H1 (cell line): ENCODE measurements at regions not wholly inside any gene's neighbourhood (a gene's known extent, or its start where the extent isn't known, plus 50 kb on each side); places are given as distances from the start of the nearest gene placed in this dataset.
"Not testable (repeated sequence)": the region's sequence is repeated elsewhere in the genome, so short reads cannot be mapped to it uniquely, and the experiment has no call there.

Experiments used
- CTCF ChIA-PET: fragments of 300-600 bp; sonication (Branson Sonifier 250); formaldehyde crosslinking; loops from one replicate; lab custom pipeline; 2021; ENCODE audit not compliant: partially characterized antibody; lab: Charles Lee
- POLR2A ChIA-PET: fragments of 300-600 bp; sonication (Branson Sonifier 250); formaldehyde crosslinking; loops from one replicate; lab custom pipeline; 2021; ENCODE audit warnings: inconsistent platforms; ENCODE audit not compliant: partially characterized antibody; lab: Charles Lee
- DNase-seq, 2 experiments: peaks; one replicate each; pipeline versions ENCODE4 v3.0.0 to v3.0.0-alpha.2; 2010 to 2022; ENCODE audit warnings: low spot score in 2 of 2, low read depth in 1 of 2, mixed read lengths in 1 of 2
- FAIRE-seq: peaks from 2 replicates; lab custom pipeline; 2011; peaks lifted over from hg19 to GRCh38; lab: Jason Lieb, UNC
- H2AFZ ChIP-seq: 2 replicates; pipeline ENCODE4 v1.8.1; 2012; ENCODE audit warnings: low read length, inconsistent platforms
- H2AK5ac ChIP-seq: 2 replicates; pipeline ENCODE4 v1.6.1; 2013; ENCODE audit warnings: low read depth, low read length
- H2BK120ac ChIP-seq: replicated peaks from 2 replicates; pipeline ENCODE3; 2013; ENCODE audit warnings: low read depth, low read length, inconsistent platforms
- H2BK12ac ChIP-seq: 2 replicates; pipeline ENCODE4 v1.6.1; 2013; ENCODE audit warnings: low read depth, low read length
- H2BK15ac ChIP-seq: 2 replicates; pipeline ENCODE4 v1.6.1; 2013; ENCODE audit warnings: low read length
- H2BK20ac ChIP-seq: 2 replicates; pipeline ENCODE4 v1.6.1; 2013; ENCODE audit warnings: low read length
- H2BK5ac ChIP-seq: 2 replicates; pipeline ENCODE4 v1.6.1; 2013; ENCODE audit warnings: low read depth, low read length
- H3K14ac ChIP-seq: 2 replicates; pipeline ENCODE4 v1.6.1; 2013; ENCODE audit warnings: inconsistent platforms; ENCODE audit not compliant: insufficient read length
- H3K18ac ChIP-seq: 2 replicates; pipeline ENCODE4 v1.6.1; 2013; ENCODE audit warnings: low read length; ENCODE audit errors: extremely low read depth
- H3K23ac ChIP-seq: 2 replicates; pipeline ENCODE4 v1.6.1; 2013; ENCODE audit warnings: inconsistent platforms; ENCODE audit not compliant: insufficient read length
- H3K23me2 ChIP-seq: 2 replicates; pipeline ENCODE4 v1.6.1; 2013; ENCODE audit warnings: low read depth, low read length
- H3K27ac ChIP-seq: 2 replicates; pipeline ENCODE4 v1.6.1; 2011; ENCODE audit warnings: low read depth, low read length, inconsistent platforms
- H3K27me3 ChIP-seq, 4 experiments: replicated peaks in 1 of 4; 1 replicate in 1 of 4; 2 replicates in 3 of 4; pipeline versions ENCODE4 v1.6.1 to v1.8.1; 2011 to 2013; ENCODE audit warnings: low read length in 3 of 4, mild to moderate bottlenecking in 3 of 4, inconsistent platforms in 2 of 4, mixed read lengths in 2 of 4, moderate library complexity in 1 of 4; ENCODE audit not compliant: control insufficient read depth in 3 of 4, insufficient read depth in 3 of 4; ENCODE audit errors: extremely low read depth in 1 of 4
- H3K36me3 ChIP-seq, 4 experiments: 2 replicates each; pipeline versions ENCODE4 v1.6.1 to v1.8.1; 2011 to 2013; ENCODE audit warnings: mild to moderate bottlenecking in 4 of 4, low read length in 3 of 4, moderate library complexity in 2 of 4, control low read depth in 1 of 4, inconsistent platforms in 1 of 4; ENCODE audit not compliant: insufficient read depth in 4 of 4, control insufficient read depth in 2 of 4
- H3K4ac ChIP-seq: replicated peaks from 2 replicates; pipeline ENCODE3; 2013; ENCODE audit warnings: low read length, low read depth, mixed read lengths, inconsistent platforms; ENCODE audit not compliant: insufficient read length
- H3K4me1 ChIP-seq, 4 experiments: replicated peaks in 1 of 4; 1 replicate in 1 of 4; 2 replicates in 3 of 4; pipeline versions ENCODE4 v1.6.1 to v1.8.1; 2011 to 2013; ENCODE audit warnings: low read length in 3 of 4, inconsistent platforms in 2 of 4, mixed read lengths in 1 of 4; ENCODE audit not compliant: insufficient read depth in 4 of 4, control insufficient read depth in 3 of 4
- H3K4me2 ChIP-seq, 2 experiments: 2 replicates each; pipeline versions ENCODE4 v1.6.1 to v1.8.1; 2011 to 2013; ENCODE audit warnings: low read depth in 2 of 2, low read length in 2 of 2, control low read depth in 1 of 2, inconsistent platforms in 1 of 2, mild to moderate bottlenecking in 1 of 2; ENCODE audit not compliant: insufficient read depth in 1 of 2
- H3K4me3 ChIP-seq, 4 experiments: fragments of 200-600, 300-600 bp in 1 of 4; sonication (generic), shearing (Covaris generic), sonication (Bioruptor Twin) in 1 of 4; 2 replicates each; pipeline versions ENCODE4 v1.5.1 to v1.8.1; 2011 to 2016; ENCODE audit warnings: low read length in 4 of 4, low read depth in 3 of 4, control low read depth in 2 of 4, inconsistent platforms in 2 of 4, mild to moderate bottlenecking in 2 of 4, mixed read lengths in 1 of 4, moderate library complexity in 1 of 4; ENCODE audit not compliant: insufficient read depth in 2 of 4; ENCODE audit errors: extremely low read depth in 1 of 4
- H3K56ac ChIP-seq: replicated peaks from 2 replicates; pipeline ENCODE3; 2013; ENCODE audit warnings: low read depth, mild to moderate bottlenecking, mixed read lengths, low read length, inconsistent platforms; ENCODE audit not compliant: insufficient read length
- H3K79me1 ChIP-seq: 2 replicates; pipeline ENCODE4 v1.6.1; 2013; ENCODE audit warnings: low read depth, low read length, control low read depth
- H3K79me2 ChIP-seq, 2 experiments: 2 replicates each; pipeline versions ENCODE4 v1.6.1 to v1.8.1; 2012 to 2013; ENCODE audit warnings: low read length in 2 of 2, mild to moderate bottlenecking in 2 of 2, inconsistent platforms in 1 of 2; ENCODE audit not compliant: insufficient read depth in 2 of 2, control insufficient read depth in 1 of 2
- H3K9ac ChIP-seq, 4 experiments: replicated peaks in 1 of 4; 1 replicate in 1 of 4; 2 replicates in 3 of 4; pipeline versions ENCODE4 v1.6.1 to v1.8.1; 2011 to 2013; ENCODE audit warnings: low read depth in 3 of 4, low read length in 3 of 4, control low read depth in 2 of 4, mild to moderate bottlenecking in 2 of 4, moderate library complexity in 2 of 4, inconsistent platforms in 1 of 4; ENCODE audit errors: extremely low read depth in 1 of 4
- H3K9me3 ChIP-seq, 2 experiments: 2 replicates each; pipeline versions ENCODE4 v1.6.1 to v1.8.1; 2012 to 2013; ENCODE audit warnings: mild to moderate bottlenecking in 2 of 2, moderate library complexity in 2 of 2, control low read depth in 1 of 2, inconsistent platforms in 1 of 2, low read depth in 1 of 2, low read length in 1 of 2, mixed read lengths in 1 of 2; ENCODE audit not compliant: insufficient read depth in 2 of 2
- H4K20me1 ChIP-seq, 2 experiments: replicated peaks in 1 of 2; 2 replicates each; pipeline versions ENCODE3 to v1.8.1; 2011 to 2013; ENCODE audit warnings: inconsistent platforms in 2 of 2, low read length in 2 of 2, mild to moderate bottlenecking in 1 of 2; ENCODE audit not compliant: insufficient read depth in 2 of 2, control insufficient read depth in 1 of 2
- H4K5ac ChIP-seq: 2 replicates; pipeline ENCODE4 v1.6.1; 2013; ENCODE audit warnings: low read length, low read depth, mixed read lengths, inconsistent platforms; ENCODE audit not compliant: insufficient read length
- H4K8ac ChIP-seq: 2 replicates; pipeline ENCODE4 v1.8.0; 2013; ENCODE audit warnings: mild to moderate bottlenecking, moderate library complexity, low read length, inconsistent platforms; ENCODE audit not compliant: insufficient read depth; ENCODE audit errors: extremely low read depth
- H4K91ac ChIP-seq: replicated peaks from 2 replicates; pipeline ENCODE3; 2013; ENCODE audit warnings: low read length, mixed read lengths, inconsistent platforms; ENCODE audit not compliant: insufficient read length
- WGBS, 2 experiments: shearing (Covaris generic) in 1 of 2; methylation state at CpG; one replicate each; pipeline versions ENCODE4 v1.1.6 to v1.1.7; 2013 to 2015; ENCODE audit warnings: low lambda C conversion rate in 2 of 2, mixed read lengths in 2 of 2, inconsistent platforms in 1 of 2, low coverage in 1 of 2, missing lambda C conversion rate in 1 of 2; ENCODE audit not compliant: insufficient replicate concordance in 2 of 2, insufficient coverage in 1 of 2, insufficient read length in 1 of 2; ENCODE audit errors: extremely low coverage in 1 of 2, missing lambda C conversion rate in 1 of 2; 5-methylcytosine and 5-hydroxymethylcytosine counted together

GRCh38 chr4:49216606-49217005 is 230.5 kb downstream of the CWH43 start:
- H3K56ac ChIP-seq, H3K4me1 ChIP-seq, H3K79me1 ChIP-seq, H4K8ac ChIP-seq, H2BK15ac ChIP-seq, H2BK120ac ChIP-seq, H3K18ac ChIP-seq, H2AFZ ChIP-seq, H3K9ac ChIP-seq, H4K5ac ChIP-seq, H4K91ac ChIP-seq, H2BK5ac ChIP-seq, H3K23me2 ChIP-seq, DNase-seq, H3K36me3 ChIP-seq, POLR2A ChIA-PET, H4K20me1 ChIP-seq, H2AK5ac ChIP-seq, H3K27ac ChIP-seq, H3K4me2 ChIP-seq, H3K4ac ChIP-seq, H3K27me3 ChIP-seq, H3K14ac ChIP-seq, FAIRE-seq, H3K4me3 ChIP-seq, H2BK20ac ChIP-seq, H2BK12ac ChIP-seq, H3K23ac ChIP-seq, CTCF ChIA-PET, H3K79me2 ChIP-seq: not testable (repeated sequence)
- peaks cover 74 to 95% of the 10 kb centered on the region in 2 experiments for H3K9me3 ChIP-seq
- 60% methylated on average over 3 of the region's 3 CpGs; no CpG with 5 or more reads in 1 of the 2 experiments for WGBS, 2 experiments
